GM21717 (cell line): ENCODE measurements at regions not wholly inside any gene's neighbourhood (a gene's known extent, or its start where the extent isn't known, plus 50 kb on each side); places are given as distances from the start of the nearest gene placed in this dataset.

Experiments
- ATAC-seq: cut with Tn5 transposase; IDR thresholded peaks from one replicate; pipeline ENCODE4 v1.9.1; 2021; ENCODE audit warnings: mild to moderate bottlenecking, moderate library complexity; ENCODE audit not compliant: unreplicated experiment

- no peak for ATAC-seq
Measured at GRCh38 chr17:63365366-63366240, 80.5 kb downstream of the CYB561 start.

GRCh38 chr17:63366241-63366566 is 79.9 kb downstream of the CYB561 start:
- no peak for ATAC-seq

GRCh38 chr17:63369233-63369632 is 76.9 kb downstream of the CYB561 start:
- ATAC-seq, result no peak

- ATAC-seq, result no peak
Measured at GRCh38 chr17:63370696-63371095, 75.4 kb downstream of the CYB561 start.

- ATAC-seq, result no peak
Measured at GRCh38 chr17:63376949-63377348, 69.2 kb downstream of the CYB561 start.

GRCh38 chr17:63378411-63379375 is 67.4 kb downstream of the CYB561 start:
- no peak for ATAC-seq

- no peak for ATAC-seq
Measured at GRCh38 chr17:63379636-63380035, 66.5 kb downstream of the CYB561 start.

- ATAC-seq, result no peak
Measured at GRCh38 chr17:63381101-63381729, 64.9 kb downstream of the CYB561 start.

GRCh38 chr17:63382136-63382535 is 64.0 kb downstream of the CYB561 start:
- ATAC-seq, result no peak
